Activated naive CD8-positive, alpha-beta T cell treated with anti-CD3 and anti-CD28 coated beads, Interleukin-2, amount 50 U/mL, for 24 hours (primary cell): ENCODE measurements at regions not wholly inside any gene's neighbourhood (a gene's known extent, or its start where the extent isn't known, plus 50 kb on each side); places are given as distances from the start of the nearest gene placed in this dataset.
"Not testable (repeated sequence)": the region's sequence is repeated elsewhere in the genome, so short reads cannot be mapped to it uniquely, and the experiment has no call there.

Experiments used
- ATAC-seq: fragments of 150-1000 bp; cut with Tn5 transposase; one replicate; pipeline ENCODE4 v1.10.0; 2021
- DNase-seq: peaks from one replicate; pipeline ENCODE4 v3.0.0; 2021
- H3K27ac Mint-ChIP-seq: one replicate; pipeline ENCODE4 v1.8.0; 2021; ENCODE audit warnings: mild to moderate bottlenecking, mixed read lengths
- H3K27me3 Mint-ChIP-seq: one replicate; pipeline ENCODE4 v1.8.0; 2021; ENCODE audit warnings: mixed read lengths
- H3K36me3 Mint-ChIP-seq: one replicate; pipeline ENCODE4 v1.8.0; 2021; ENCODE audit warnings: low read depth, mixed read lengths
- H3K4me1 Mint-ChIP-seq: one replicate; pipeline ENCODE4 v1.8.0; 2021; ENCODE audit warnings: mixed read lengths
- H3K4me3 Mint-ChIP-seq: one replicate; pipeline ENCODE4 v1.8.0; 2021; ENCODE audit warnings: mild to moderate bottlenecking, moderate library complexity, mixed read lengths
- H3K9me3 Mint-ChIP-seq: one replicate; pipeline ENCODE4 v1.8.0; 2021; ENCODE audit warnings: mixed read lengths

DNA sequence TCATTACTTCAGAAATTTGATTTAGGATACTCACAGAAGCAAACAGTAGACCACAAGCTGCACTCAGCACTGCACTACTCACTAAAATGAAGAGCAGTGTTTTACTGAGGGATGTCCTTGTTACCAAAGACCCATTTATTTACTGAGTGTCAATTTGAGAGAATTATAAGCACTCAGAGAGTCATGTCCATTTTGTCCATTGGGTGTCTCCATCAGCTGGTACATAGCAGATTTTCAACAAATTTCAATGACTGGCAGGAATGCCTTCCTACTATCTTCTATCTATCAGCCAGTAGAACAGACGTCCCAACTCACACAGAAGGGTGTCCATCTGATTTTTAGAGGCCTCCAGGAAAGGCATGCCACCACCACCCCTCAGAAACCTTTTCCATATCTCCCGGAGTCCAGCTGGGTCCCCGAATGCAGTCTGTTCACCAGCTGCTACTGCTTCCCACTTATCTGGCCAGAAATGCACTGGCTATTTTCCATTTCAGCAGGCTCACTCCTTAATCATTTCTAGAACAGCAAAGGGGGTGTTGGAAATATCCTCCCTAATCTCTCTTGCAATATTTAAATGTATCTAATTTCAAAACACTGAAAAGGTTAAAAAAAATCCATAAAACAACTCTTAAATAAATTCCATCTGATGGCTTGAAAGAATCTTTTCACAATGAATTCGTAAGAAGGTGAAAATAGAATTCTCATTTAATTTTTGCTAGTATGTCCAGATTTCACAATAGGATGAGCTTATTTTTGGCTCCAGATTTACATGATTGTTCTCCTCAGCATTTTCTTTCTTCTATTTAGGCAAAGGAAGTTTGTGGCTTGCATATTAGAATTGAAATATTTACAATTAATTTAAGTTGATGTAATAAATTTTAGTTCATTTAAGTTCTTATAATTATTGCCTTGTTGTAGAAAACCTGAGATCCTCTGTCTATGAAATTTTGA lies 1164.0 kb upstream of the CELF2 start:
- no peak for ATAC-seq
- peaks cover 26% of the 10 kb centered on the region for H3K9me3 Mint-ChIP-seq
- no peak overlapping the region for H3K27ac Mint-ChIP-seq
- no peaks in the 10 kb centered on the region for H3K36me3 Mint-ChIP-seq
- no peaks in the 10 kb centered on the region for H3K27me3 Mint-ChIP-seq
- DNase-seq = no peak
- H3K4me3 Mint-ChIP-seq = no peak overlapping the region
- no peaks in the 10 kb centered on the region for H3K4me1 Mint-ChIP-seq

DNA sequence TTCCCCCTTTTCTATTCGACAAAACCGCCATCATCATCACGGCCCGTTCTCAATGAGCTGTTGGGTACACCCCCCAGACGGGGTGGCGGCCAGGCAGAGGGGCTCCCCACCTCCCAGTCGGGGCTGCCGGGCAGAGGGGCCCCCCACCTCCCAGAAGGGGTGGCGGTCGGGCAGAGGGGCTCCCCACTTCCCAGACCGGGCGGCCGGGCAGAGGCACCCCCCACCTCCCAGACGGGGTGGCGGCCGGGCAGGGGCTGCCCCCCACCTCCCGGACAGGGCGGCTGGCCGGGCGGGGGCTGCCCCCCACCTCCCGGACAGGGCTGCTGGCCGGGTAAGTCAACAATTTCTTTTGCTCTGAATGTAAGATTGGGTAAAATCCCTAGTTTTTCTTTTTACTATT lies 1162.2 kb upstream of the CELF2 start:
- not testable (repeated sequence) for H3K27ac Mint-ChIP-seq, DNase-seq, H3K4me3 Mint-ChIP-seq, H3K36me3 Mint-ChIP-seq, ATAC-seq, H3K27me3 Mint-ChIP-seq, H3K4me1 Mint-ChIP-seq
- H3K9me3 Mint-ChIP-seq = peaks cover 26% of the 10 kb centered on the region

DNA sequence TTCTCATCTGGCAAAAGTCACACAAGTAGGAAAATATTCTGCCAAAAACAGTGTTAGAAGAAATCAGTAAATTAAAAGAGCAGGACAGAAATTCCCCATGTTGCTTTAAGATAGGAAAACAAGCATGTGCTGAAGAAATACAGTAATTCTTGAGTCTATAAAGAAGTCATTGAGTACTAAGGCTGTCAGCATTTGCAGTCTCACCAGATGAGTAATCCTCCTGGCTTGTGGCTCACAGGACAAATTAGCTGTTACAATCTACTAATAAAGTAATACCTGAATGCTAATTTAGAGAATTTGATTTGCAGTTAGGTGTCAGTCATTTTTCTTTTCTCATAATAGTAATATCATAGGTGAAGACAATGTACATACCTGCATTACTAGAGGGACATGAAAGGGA lies 1158.9 kb upstream of the CELF2 start:
- ATAC-seq (no peak), DNase-seq (no peak)
- no peak overlapping the region for H3K27ac Mint-ChIP-seq
- H3K4me1 Mint-ChIP-seq = no peaks in the 10 kb centered on the region
- H3K4me3 Mint-ChIP-seq = no peak overlapping the region
- no peaks in the 10 kb centered on the region for H3K36me3 Mint-ChIP-seq
- H3K9me3 Mint-ChIP-seq = peaks cover 13% of the 10 kb centered on the region
- H3K27me3 Mint-ChIP-seq = peaks cover 2% of the 10 kb centered on the region

DNA sequence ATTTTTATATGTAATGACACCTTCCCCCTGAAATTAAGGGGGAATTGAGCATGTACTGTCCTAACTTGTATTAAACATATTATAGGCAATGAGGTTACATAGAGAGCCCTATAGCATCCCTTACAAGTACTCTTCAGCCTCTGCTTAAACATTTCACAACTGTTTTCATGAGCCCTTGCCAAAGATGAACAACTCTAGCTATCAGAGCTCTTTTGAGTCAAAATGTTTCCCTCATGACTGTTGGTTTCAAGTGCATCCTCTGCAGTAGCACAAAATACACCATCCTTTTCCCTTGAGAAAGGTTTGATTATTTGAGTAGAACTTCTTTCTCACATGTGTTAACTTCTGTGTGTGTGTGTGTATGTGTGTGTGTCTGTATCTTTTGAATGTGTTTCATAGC lies 1157.6 kb upstream of the CELF2 start:
- Mint-ChIP-seq H3K9me3 (peaks cover 11% of the 10 kb centered on the region), H3K4me3 (no peak overlapping the region), H3K27ac (no peak overlapping the region), H3K27me3 (peaks cover 2% of the 10 kb centered on the region), H3K4me1 (no peaks in the 10 kb centered on the region), H3K36me3 (no peaks in the 10 kb centered on the region)
- ATAC-seq (no peak), DNase-seq (no peak)

DNA sequence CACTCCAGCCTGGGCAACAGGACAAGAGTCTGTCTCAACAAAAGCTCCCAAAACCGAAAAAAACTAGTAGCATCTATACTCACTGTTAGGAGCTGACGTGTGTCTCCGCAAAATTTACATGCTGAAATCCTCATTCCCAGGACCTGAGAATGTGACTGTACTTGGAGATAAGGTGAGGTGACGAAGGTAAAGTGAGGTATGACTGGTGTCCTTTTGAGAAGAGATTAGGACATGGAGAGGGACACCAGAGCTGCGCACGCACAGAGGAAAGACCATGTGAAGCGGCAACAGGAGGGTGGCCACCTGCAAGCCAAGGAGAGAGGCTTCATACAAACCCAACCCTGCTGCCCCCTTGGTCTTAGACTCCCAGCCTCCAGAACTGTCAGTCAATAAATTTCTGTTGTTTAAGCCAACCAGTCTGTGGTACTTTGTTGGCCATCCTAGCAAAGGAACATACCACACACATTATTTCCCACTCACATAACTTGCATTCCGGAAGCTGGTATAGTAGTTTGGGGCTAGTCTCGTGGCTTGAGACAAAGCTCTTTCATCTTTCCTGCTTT lies 1154.0 kb upstream of the CELF2 start:
- DNase-seq (no peak), ATAC-seq (no peak)
- H3K4me3 Mint-ChIP-seq = no peak overlapping the region
- peaks cover 8% of the 10 kb centered on the region for H3K9me3 Mint-ChIP-seq
- peaks cover 2% of the 10 kb centered on the region for H3K27me3 Mint-ChIP-seq
- no peak overlapping the region for H3K27ac Mint-ChIP-seq
- no peaks in the 10 kb centered on the region for H3K36me3 Mint-ChIP-seq
- H3K4me1 Mint-ChIP-seq = no peaks in the 10 kb centered on the region

DNA sequence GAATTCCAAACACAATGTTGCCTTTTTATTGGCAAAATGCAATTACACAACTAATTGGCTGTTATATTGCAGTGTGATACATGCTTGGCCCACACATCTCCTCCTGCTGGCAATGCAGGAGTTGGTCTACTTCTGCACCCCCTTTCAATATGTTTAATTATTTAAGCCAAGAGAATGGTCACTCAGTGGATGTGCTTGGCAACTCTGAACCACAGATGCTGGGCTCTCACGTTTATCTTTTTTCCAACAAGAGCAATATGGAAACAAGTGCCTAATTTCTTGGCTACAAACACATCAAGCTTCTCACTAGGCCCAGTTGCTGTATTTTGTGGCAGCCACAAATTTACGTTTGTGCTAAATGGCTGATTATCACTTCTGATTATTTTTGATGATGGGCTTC lies 1149.2 kb upstream of the CELF2 start:
- DNase-seq (no peak), ATAC-seq (no peak)
- Mint-ChIP-seq H3K4me1 (no peaks in the 10 kb centered on the region), H3K9me3 (no peaks in the 10 kb centered on the region), H3K4me3 (no peak overlapping the region), H3K27me3 (peaks cover 5% of the 10 kb centered on the region), H3K36me3 (no peaks in the 10 kb centered on the region), H3K27ac (no peak overlapping the region)

DNA sequence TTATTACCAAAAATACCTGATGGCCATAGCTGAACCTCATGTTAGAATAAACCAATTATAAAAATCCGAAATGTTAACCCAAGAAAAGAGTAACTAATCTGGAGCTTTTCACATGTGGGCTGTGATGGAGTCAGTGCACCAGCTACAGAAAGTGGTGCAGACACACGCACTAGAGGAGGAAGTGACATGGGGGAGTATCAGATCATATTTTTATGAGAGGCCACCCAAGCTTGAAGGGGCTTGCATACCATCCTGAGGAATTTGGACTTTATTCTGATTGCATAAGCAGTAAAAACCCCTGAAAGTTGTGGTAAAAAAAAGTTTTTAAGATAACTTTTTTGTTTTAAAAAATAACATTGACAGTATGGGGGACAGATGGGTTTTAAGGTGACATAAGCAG lies 1148.5 kb upstream of the CELF2 start:
- Mint-ChIP-seq H3K27ac (no peak overlapping the region), H3K27me3 (peaks cover 5% of the 10 kb centered on the region), H3K36me3 (no peaks in the 10 kb centered on the region), H3K4me3 (no peak overlapping the region), H3K9me3 (no peaks in the 10 kb centered on the region), H3K4me1 (no peaks in the 10 kb centered on the region)
- ATAC-seq (no peak), DNase-seq (no peak)

DNA sequence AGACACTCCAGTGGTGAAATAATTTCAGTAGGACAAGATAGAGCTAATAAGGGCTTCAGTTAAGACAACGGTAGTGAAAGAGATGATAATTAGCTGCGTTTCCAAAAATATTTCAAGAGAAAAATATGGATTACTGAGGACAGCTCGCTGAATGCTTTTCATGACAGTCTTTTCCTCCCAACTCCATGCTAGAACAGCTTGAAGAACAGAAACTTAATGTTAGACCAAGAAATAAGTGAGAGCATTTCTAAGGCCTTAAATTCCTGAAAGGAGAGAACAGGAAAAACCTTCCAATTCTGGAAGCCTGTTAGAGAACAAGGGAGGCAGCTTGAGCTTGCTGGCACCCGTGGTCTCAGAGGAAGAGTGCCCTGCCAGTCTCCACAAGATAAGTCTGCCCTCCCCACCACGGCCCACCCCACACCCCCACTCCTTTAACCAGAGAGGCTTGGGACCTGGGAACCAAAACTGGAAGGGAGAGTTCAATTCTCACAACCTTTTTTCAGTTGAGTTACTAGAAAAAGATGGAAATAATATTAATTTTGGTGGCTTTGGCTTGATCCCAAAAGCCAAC lies 1148.0 kb upstream of the CELF2 start:
- Mint-ChIP-seq H3K36me3 (no peaks in the 10 kb centered on the region), H3K9me3 (no peaks in the 10 kb centered on the region), H3K4me1 (no peaks in the 10 kb centered on the region), H3K4me3 (no peak overlapping the region), H3K27ac (no peak overlapping the region), H3K27me3 (peaks cover 5% of the 10 kb centered on the region)
- DNase-seq (no peak), ATAC-seq (no peak)

DNA sequence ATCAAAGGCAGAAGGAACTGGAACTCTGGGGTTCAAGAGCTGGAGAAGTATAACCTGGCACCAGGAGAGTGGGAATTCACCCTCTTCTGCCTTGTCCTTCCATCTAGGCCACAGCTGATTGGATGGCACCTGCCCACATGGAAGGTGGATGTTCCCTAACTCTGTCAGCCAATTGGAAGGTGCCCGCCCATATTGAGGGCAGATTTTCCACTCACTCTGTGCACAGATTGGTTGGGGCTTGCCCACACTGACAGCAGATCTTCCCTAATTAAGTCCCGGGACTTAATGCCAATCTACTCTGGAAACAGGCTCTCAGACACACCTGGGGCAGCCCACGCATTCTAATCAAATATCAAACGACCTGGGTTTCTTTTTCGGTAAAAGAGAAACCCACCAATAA lies 1142.3 kb upstream of the CELF2 start:
- no peak for ATAC-seq
- H3K9me3 Mint-ChIP-seq = no peaks in the 10 kb centered on the region
- no peaks in the 10 kb centered on the region for H3K36me3 Mint-ChIP-seq
- H3K4me1 Mint-ChIP-seq = no peaks in the 10 kb centered on the region
- no peak overlapping the region for H3K4me3 Mint-ChIP-seq
- no peak overlapping the region for H3K27ac Mint-ChIP-seq
- H3K27me3 Mint-ChIP-seq = no peaks in the 10 kb centered on the region
- no peak for DNase-seq

DNA sequence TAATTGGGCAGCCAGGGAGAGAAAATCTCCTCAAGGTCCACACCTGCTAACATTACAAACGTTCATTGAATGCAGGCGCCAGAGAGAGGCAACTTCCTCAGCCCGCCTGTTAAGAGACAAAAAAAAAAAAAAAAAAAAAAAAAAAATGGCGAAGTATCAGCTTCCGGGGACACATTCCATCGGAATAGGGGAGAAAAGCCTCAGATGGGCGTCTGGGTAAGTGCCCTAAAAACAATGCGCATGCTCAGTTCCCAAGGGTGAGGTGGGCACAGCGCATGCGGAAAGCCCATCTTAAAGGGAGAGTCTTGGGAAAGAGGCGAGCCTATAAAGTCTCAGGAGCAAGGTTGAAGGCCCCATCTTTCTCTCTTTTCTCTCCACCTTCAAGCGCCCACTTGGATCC lies 1139.7 kb upstream of the CELF2 start:
- Mint-ChIP-seq H3K27ac (no peak overlapping the region), H3K9me3 (peaks cover 5% of the 10 kb centered on the region), H3K27me3 (no peaks in the 10 kb centered on the region), H3K36me3 (no peaks in the 10 kb centered on the region), H3K4me1 (no peaks in the 10 kb centered on the region), H3K4me3 (no peak overlapping the region)
- ATAC-seq (no peak), DNase-seq (no peak)

DNA sequence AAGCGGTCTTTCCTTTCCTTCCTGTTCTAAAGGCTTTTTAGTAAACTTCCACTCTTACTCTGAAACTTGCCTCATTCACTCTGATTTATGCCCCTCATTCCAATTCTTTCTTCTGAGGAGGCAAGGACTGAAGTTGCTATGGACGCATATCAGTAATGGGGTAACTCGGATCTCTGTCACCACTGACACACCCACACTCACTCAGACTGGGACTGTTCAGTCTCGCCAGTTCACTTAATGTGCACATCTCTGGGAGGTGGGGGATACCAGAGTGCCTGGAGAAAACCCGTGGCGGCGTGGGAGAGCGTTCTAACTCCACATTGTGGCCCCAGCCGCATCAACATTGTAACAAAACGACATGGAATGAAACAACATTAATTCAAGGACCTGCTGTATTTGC lies 1139.3 kb upstream of the CELF2 start:
- no peak overlapping the region for H3K27ac Mint-ChIP-seq
- H3K4me1 Mint-ChIP-seq = no peaks in the 10 kb centered on the region
- peaks cover 7% of the 10 kb centered on the region for H3K9me3 Mint-ChIP-seq
- no peaks in the 10 kb centered on the region for H3K36me3 Mint-ChIP-seq
- no peak overlapping the region for H3K4me3 Mint-ChIP-seq
- H3K27me3 Mint-ChIP-seq = no peaks in the 10 kb centered on the region
- no peak for ATAC-seq
- no peak for DNase-seq

DNA sequence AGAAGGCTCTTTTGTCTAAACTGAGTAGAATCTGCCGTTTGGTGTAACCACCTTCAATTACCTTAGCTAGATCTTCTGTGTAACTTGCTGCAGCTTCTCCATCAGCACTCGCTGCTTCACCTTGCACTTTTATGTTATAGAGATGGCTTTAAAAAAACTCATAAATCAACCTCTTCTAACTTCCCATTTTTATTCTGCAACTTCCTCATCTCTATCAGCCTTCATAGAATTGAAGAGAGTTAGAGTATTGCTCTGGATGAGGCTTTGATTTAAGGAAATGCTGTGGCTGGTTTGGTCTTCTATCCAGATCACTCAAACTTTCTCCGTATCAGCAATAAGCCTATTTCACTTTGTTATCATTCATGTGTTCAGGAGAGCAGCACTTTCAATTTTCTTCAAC lies 1131.9 kb upstream of the CELF2 start:
- Mint-ChIP-seq H3K4me3 (no peak overlapping the region), H3K36me3 (no peaks in the 10 kb centered on the region), H3K4me1 (no peaks in the 10 kb centered on the region), H3K9me3 (peaks cover 16% of the 10 kb centered on the region), H3K27me3 (no peaks in the 10 kb centered on the region), H3K27ac (no peak overlapping the region)
- DNase-seq (no peak), ATAC-seq (no peak)

DNA sequence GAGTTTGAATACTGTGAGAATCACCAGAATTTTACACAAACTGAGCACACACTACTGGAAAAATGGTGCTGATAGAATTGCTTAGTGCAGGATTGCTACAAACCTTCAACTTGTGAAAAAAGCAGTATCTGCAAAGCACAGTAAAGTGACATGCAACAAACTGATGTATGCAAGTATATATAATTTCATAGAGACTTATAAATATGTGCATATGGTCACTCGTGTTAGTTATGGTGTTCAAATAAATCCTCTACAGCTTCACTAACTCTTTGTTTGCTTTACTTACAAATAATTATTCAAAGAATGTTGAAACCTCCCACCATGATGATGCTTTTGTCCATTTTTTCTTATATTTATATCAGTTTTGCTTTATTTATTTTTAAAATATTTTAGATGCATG lies 1130.9 kb upstream of the CELF2 start:
- H3K36me3 Mint-ChIP-seq = no peaks in the 10 kb centered on the region
- no peaks in the 10 kb centered on the region for H3K27me3 Mint-ChIP-seq
- DNase-seq (no peak), ATAC-seq (no peak)
- H3K4me1 Mint-ChIP-seq = no peaks in the 10 kb centered on the region
- H3K4me3 Mint-ChIP-seq = no peak overlapping the region
- H3K27ac Mint-ChIP-seq = no peak overlapping the region
- peaks cover 16% of the 10 kb centered on the region for H3K9me3 Mint-ChIP-seq

DNA sequence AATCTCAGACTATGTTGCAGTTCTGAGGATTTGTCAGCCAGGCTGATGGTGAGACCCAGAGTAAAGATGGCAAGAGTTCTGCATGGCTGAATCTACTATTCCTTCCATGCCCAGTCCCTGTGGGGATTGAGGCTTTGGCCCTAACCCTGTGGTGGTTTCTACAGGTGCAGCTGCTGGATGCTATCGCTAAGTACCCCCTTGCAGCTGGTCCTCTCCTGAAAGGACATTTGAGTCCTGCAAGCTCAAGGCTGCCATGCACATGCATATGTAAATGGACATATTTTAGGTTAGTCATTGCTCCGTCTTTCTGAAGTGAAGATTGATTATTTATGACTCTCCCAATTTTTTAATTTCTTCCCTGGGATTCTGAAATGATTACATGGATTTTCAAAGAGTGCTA lies 1122.2 kb upstream of the CELF2 start:
- H3K27me3 Mint-ChIP-seq = peaks cover 2% of the 10 kb centered on the region
- ATAC-seq (no peak), DNase-seq (no peak)
- no peaks in the 10 kb centered on the region for H3K4me1 Mint-ChIP-seq
- no peak overlapping the region for H3K27ac Mint-ChIP-seq
- H3K9me3 Mint-ChIP-seq = no peaks in the 10 kb centered on the region
- H3K36me3 Mint-ChIP-seq = no peaks in the 10 kb centered on the region
- H3K4me3 Mint-ChIP-seq = no peak overlapping the region

DNA sequence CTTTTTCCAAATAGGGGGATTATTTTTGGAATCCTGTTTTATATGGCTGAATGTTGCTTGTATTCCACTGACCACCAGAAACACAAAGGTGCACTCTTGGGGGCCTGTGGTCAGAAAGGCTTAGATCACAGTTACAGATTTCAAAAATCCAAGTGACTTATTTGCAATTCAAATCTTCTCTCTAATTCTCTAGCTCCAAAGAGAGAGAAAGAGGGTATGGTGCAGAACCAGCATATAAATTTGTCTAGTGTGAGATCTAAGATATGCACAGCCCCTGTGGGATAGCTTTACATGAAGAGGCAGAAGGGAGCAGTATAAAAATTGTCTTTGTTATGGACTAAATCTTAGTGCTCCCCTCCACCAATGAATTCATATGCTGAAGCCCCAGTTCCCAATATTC lies 1121.7 kb upstream of the CELF2 start:
- Mint-ChIP-seq H3K27ac (no peak overlapping the region), H3K27me3 (peaks cover 2% of the 10 kb centered on the region), H3K4me3 (no peak overlapping the region), H3K9me3 (no peaks in the 10 kb centered on the region), H3K36me3 (no peaks in the 10 kb centered on the region), H3K4me1 (no peaks in the 10 kb centered on the region)
- ATAC-seq (no peak), DNase-seq (no peak)
